IMR-90 (cell line): ENCODE measurements at regions not wholly inside any gene's neighbourhood (a gene's known extent, or its start where the extent isn't known, plus 50 kb on each side); places are given as distances from the start of the nearest gene placed in this dataset.

Experiments
- ATAC-seq: fragments of 200-7000 bp; cut with Tn5 transposase; 2 replicates; pipeline ENCODE4 v1.9.1; 2020; ENCODE audit warnings: low read depth, mild to moderate bottlenecking, moderate library complexity
- BruUV-seq: library from RNA; stranded (reverse); fragments of 400-500 nt; replicated peaks from 2 replicates; lab custom pipeline; 2021; lab: Mats Ljungman, UMichigan
- CTCF ChIA-PET: fragments of 300-600 bp; formaldehyde crosslinking; extraction: SDS; loops from one replicate; lab custom pipeline; 2021; ENCODE audit warnings: antibody characterized with exemption; lab: Yijun Ruan, JAX
- POLR2A ChIA-PET: fragments of 300-600 bp; sonication (Branson Sonifier 250); formaldehyde crosslinking; loops from one replicate; lab custom pipeline; 2022; ENCODE audit warnings: antibody characterized with exemption; ENCODE audit not compliant: unreplicated experiment; lab: Charles Lee
- DNase-seq: peaks from one replicate; pipeline ENCODE4 v3.0.0; 2013
- H2AFZ ChIP-seq: replicated peaks from 2 replicates; pipeline ENCODE3; 2013; ENCODE audit warnings: low read length, mild to moderate bottlenecking; ENCODE audit not compliant: poor library complexity
- H2AK5ac ChIP-seq: 2 replicates; pipeline ENCODE4 v1.6.1; 2013; ENCODE audit warnings: low read depth, low read length, inconsistent platforms
- H2AK9ac ChIP-seq: replicated peaks from 2 replicates; pipeline ENCODE3; 2013; ENCODE audit warnings: mild to moderate bottlenecking, low read depth, low read length, moderate library complexity; ENCODE audit not compliant: poor library complexity
- H2BK120ac ChIP-seq: 2 replicates; pipeline ENCODE4 v1.6.1; 2013; ENCODE audit warnings: low read depth, low read length, inconsistent platforms
- H2BK15ac ChIP-seq: 3 replicates; pipeline ENCODE4 v1.6.1; 2013; ENCODE audit warnings: low read depth, low read length, inconsistent platforms
- H2BK20ac ChIP-seq: 2 replicates; pipeline ENCODE4 v1.6.1; 2013; ENCODE audit warnings: low read depth, mild to moderate bottlenecking, inconsistent platforms, low read length, moderate library complexity
- H2BK5ac ChIP-seq: 2 replicates; pipeline ENCODE4 v1.6.1; 2013; ENCODE audit warnings: mild to moderate bottlenecking, low read depth, low read length, inconsistent platforms; ENCODE audit not compliant: poor library complexity, severe bottlenecking
- H3K14ac ChIP-seq: replicated peaks from 2 replicates; pipeline ENCODE4 v1.6.1; 2013; ENCODE audit warnings: low read depth, low read length, inconsistent platforms
- H3K18ac ChIP-seq: 2 replicates; pipeline ENCODE4 v1.6.1; 2013; ENCODE audit warnings: low read depth, low read length, control low read depth
- H3K23ac ChIP-seq: 2 replicates; pipeline ENCODE4 v1.6.1; 2013; ENCODE audit warnings: low read depth, low read length, inconsistent platforms
- H3K27ac ChIP-seq: 2 replicates; pipeline ENCODE4 v1.5.1; 2013; ENCODE audit warnings: mild to moderate bottlenecking, control low read depth, low read length; ENCODE audit not compliant: insufficient read depth
- H3K27me3 ChIP-seq: 2 replicates; pipeline ENCODE4 v1.6.1; 2013; ENCODE audit warnings: low read length; ENCODE audit not compliant: control insufficient read depth, insufficient read depth
- H3K36me3 ChIP-seq: 2 replicates; pipeline ENCODE4 v1.6.1; 2013; ENCODE audit warnings: low read length, mixed read lengths; ENCODE audit not compliant: control insufficient read depth, insufficient read depth
- H3K4ac ChIP-seq: 2 replicates; pipeline ENCODE4 v1.6.1; 2013; ENCODE audit warnings: low read depth, low read length, inconsistent platforms
- H3K4me1 ChIP-seq: 2 replicates; pipeline ENCODE4 v1.6.1; 2013; ENCODE audit warnings: low read length, mixed read lengths; ENCODE audit not compliant: control insufficient read depth, insufficient read depth
- H3K4me2 ChIP-seq: 2 replicates; pipeline ENCODE4 v1.6.1; 2013; ENCODE audit warnings: low read depth, mild to moderate bottlenecking, control low read depth, low read length, moderate library complexity
- H3K4me3 ChIP-seq: 2 replicates; pipeline ENCODE4 v1.5.1; 2013; ENCODE audit warnings: low read depth, mild to moderate bottlenecking, control low read depth, low read length, moderate library complexity; ENCODE audit not compliant: insufficient read depth
- H3K56ac ChIP-seq: 2 replicates; pipeline ENCODE4 v1.6.1; 2013; ENCODE audit warnings: low read length, inconsistent platforms; ENCODE audit not compliant: insufficient read depth; ENCODE audit errors: extremely low read depth
- H3K79me1 ChIP-seq, 2 experiments: 2 replicates each; pipeline ENCODE4 v1.6.1; 2013; ENCODE audit warnings: low read length in 2 of 2, inconsistent platforms in 1 of 2, low read depth in 1 of 2
- H3K9ac ChIP-seq: 2 replicates; pipeline ENCODE4 v1.6.1; 2013; ENCODE audit warnings: low read depth, low read length, control low read depth
- H3K9me1 ChIP-seq: 2 replicates; pipeline ENCODE4 v1.6.1; 2013; ENCODE audit warnings: low read length, inconsistent platforms; ENCODE audit not compliant: insufficient read depth
- H3K9me3 ChIP-seq: 2 replicates; pipeline ENCODE4 v1.6.1; 2013; ENCODE audit warnings: low read length; ENCODE audit not compliant: control insufficient read depth, insufficient read depth
- H4K20me1 ChIP-seq: 2 replicates; pipeline ENCODE4 v1.6.1; 2013; ENCODE audit warnings: low read length, inconsistent platforms; ENCODE audit not compliant: insufficient read depth
- H4K5ac ChIP-seq: 2 replicates; pipeline ENCODE4 v1.6.1; 2013; ENCODE audit warnings: mild to moderate bottlenecking, low read depth, low read length, control low read depth
- H4K8ac ChIP-seq, 2 experiments: 2 replicates each; pipeline ENCODE4 v1.6.1; 2013; ENCODE audit warnings: low read depth in 2 of 2, low read length in 2 of 2, control low read depth in 1 of 2, inconsistent platforms in 1 of 2
- H4K91ac ChIP-seq: 2 replicates; pipeline ENCODE4 v1.6.1; 2013; ENCODE audit warnings: low read depth, low read length, inconsistent platforms; ENCODE audit not compliant: insufficient read depth
- BHLHE40 ChIP-seq: fragments of 150-350 bp; IDR thresholded peaks from 2 replicates; pipeline ENCODE4 v1.6.1; 2016; ENCODE audit warnings: mild to moderate bottlenecking, low read depth, low read length
- CEBPB ChIP-seq: IDR thresholded peaks from 2 replicates; pipeline ENCODE4 v1.6.1; 2012; ENCODE audit warnings: low read depth, low read length, improper control_type of control experiment
- CHD1 ChIP-seq: IDR thresholded peaks from 2 replicates; pipeline ENCODE4 v1.6.1; 2012; ENCODE audit warnings: low read depth, low read length, improper control_type of control experiment
- CTCF ChIP-seq: conservative IDR thresholded peaks from 2 replicates; pipeline ENCODE4 v1.5.1; 2012; ENCODE audit warnings: mild to moderate bottlenecking, low read depth, low read length, improper control_type of control experiment
- ELK1 ChIP-seq: fragments of 150-350 bp; IDR thresholded peaks from 2 replicates; pipeline ENCODE4 v1.6.1; 2016; ENCODE audit warnings: low read depth, mild to moderate bottlenecking, low read length, moderate library complexity, borderline replicate concordance
- FOS ChIP-seq: fragments of 150-350 bp; IDR thresholded peaks from 2 replicates; pipeline ENCODE4 v1.6.1; 2016; ENCODE audit warnings: low read depth, low read length
- MAFK ChIP-seq: IDR thresholded peaks from 2 replicates; pipeline ENCODE4 v1.6.1; 2012; ENCODE audit warnings: low read depth, low read length, improper control_type of control experiment
- MAZ ChIP-seq: IDR thresholded peaks from 2 replicates; pipeline ENCODE4 v1.6.1; 2012; ENCODE audit warnings: low read depth, mild to moderate bottlenecking, low read length, improper control_type of control experiment, moderate library complexity, borderline replicate concordance
- MXI1 ChIP-seq: IDR thresholded peaks from 2 replicates; pipeline ENCODE4 v1.6.1; 2012; ENCODE audit warnings: low read depth, mild to moderate bottlenecking, low read length, moderate library complexity, borderline replicate concordance
- NFE2L2 ChIP-seq: fragments of 150-350 bp; IDR thresholded peaks from 2 replicates; pipeline ENCODE4 v1.6.1; 2016; ENCODE audit warnings: low read depth, mild to moderate bottlenecking, low read length
- POLR2A ChIP-seq: IDR thresholded peaks from 2 replicates; pipeline ENCODE4 v1.6.1; 2012; ENCODE audit warnings: mild to moderate bottlenecking, low read depth, low read length
- RAD21 ChIP-seq: IDR thresholded peaks from 2 replicates; pipeline ENCODE4 v1.6.1; 2012; ENCODE audit warnings: low read length, improper control_type of control experiment
- RCOR1 ChIP-seq: IDR thresholded peaks from 2 replicates; pipeline ENCODE4 v1.6.1; 2012; ENCODE audit warnings: mild to moderate bottlenecking, low read length, improper control_type of control experiment; ENCODE audit not compliant: insufficient replicate concordance
- RFX5 ChIP-seq: IDR thresholded peaks from 2 replicates; pipeline ENCODE4 v1.8.0; 2012; ENCODE audit warnings: low read depth, mild to moderate bottlenecking, low read length, moderate library complexity
- SMC3 ChIP-seq: fragments of 150-350 bp; IDR thresholded peaks from 2 replicates; pipeline ENCODE4 v1.6.1; 2016; ENCODE audit warnings: low read depth, mild to moderate bottlenecking, antibody characterized with exemption, low read length, moderate library complexity
- USF2 ChIP-seq: fragments of 150-350 bp; IDR thresholded peaks from 2 replicates; pipeline ENCODE4 v1.6.1; 2017; ENCODE audit warnings: mild to moderate bottlenecking, antibody characterized with exemption, low read length, low read depth
- WGBS, 2 experiments: methylation state at CpG; one replicate each; pipeline versions ENCODE4 v1.1.5 to v1.1.7; 2013; ENCODE audit warnings: missing lambda C conversion rate in 2 of 2; ENCODE audit not compliant: insufficient read length in 1 of 2; ENCODE audit errors: extremely low coverage in 2 of 2; 5-methylcytosine and 5-hydroxymethylcytosine counted together
- dilution Hi-C: fragments of 300-500 bp; cut with HindIII; formaldehyde crosslinking; loops from one replicate; pipeline ENCODE4 v1.14.3; 2018; ENCODE audit warnings: low sequenced_read_pairs; ENCODE audit not compliant: unreplicated experiment
- in situ Hi-C: fragments of 300-500 bp; cut with MboI; formaldehyde crosslinking; loops from 3 replicates; pipeline ENCODE4 v1.14.3; 2019; ENCODE audit warnings: low sequenced_read_pairs, inconsistent platforms, mixed read lengths
- intact Hi-C: fragments of 100-400 bp; cut with micrococcal nuclease; formaldehyde crosslinking; loops from 2 replicates; pipeline ENCODE4 v1.10.0; 2022

GRCh38 chr11:70674605-70675004 lies 276.3 kb downstream of the CTTN start:
- 40% methylated on average over 1 of the region's 3 CpGs; no CpG with 5 or more reads in 1 of the 2 experiments for WGBS, 2 experiments
- no peak overlapping the region for H3K56ac ChIP-seq
- no peak overlapping the region for H2AK9ac ChIP-seq
- H2AK5ac ChIP-seq, result no peak overlapping the region
- CTCF ChIA-PET, result no interaction called here
- H3K27ac ChIP-seq, result no peak overlapping the region
- no peak overlapping the region for H2BK20ac ChIP-seq
- H2BK15ac ChIP-seq, result no peak overlapping the region
- intact Hi-C loops (no loop called here), in situ Hi-C loops (no loop called here), dilution Hi-C loops (no loop called here)
- H3K14ac ChIP-seq, result no peak overlapping the region
- no peak overlapping the region for H3K4me2 ChIP-seq
- no TSS peak for BruUV-seq
- POLR2A ChIA-PET, result no interaction called here
- no peak overlapping the region for H3K4me3 ChIP-seq
- H3K9ac ChIP-seq, result no peak overlapping the region
- H3K9me1 ChIP-seq, result no peaks in the 10 kb centered on the region
- TF ChIP-seq MAFK (no peak), CEBPB (no peak), POLR2A (no peak), FOS (no peak), MXI1 (no peak), MAZ (no peak), BHLHE40 (no peak), SMC3 (no peak), RAD21 (no peak), CHD1 (no peak), RCOR1 (no peak), CTCF (no peak), USF2 (no peak), NFE2L2 (no peak), RFX5 (no peak), ELK1 (no peak)
- no peaks in the 10 kb centered on the region for H3K79me1 ChIP-seq
- H4K20me1 ChIP-seq, result peaks cover 4% of the 10 kb centered on the region; the same call in 1 of the 2 replicates
- H3K23ac ChIP-seq, result no peak overlapping the region
- H2AFZ ChIP-seq, result no peak overlapping the region
- H2BK5ac ChIP-seq, result no peak overlapping the region
- DNase-seq, result no peak
- H3K4me1 ChIP-seq, result no peaks in the 10 kb centered on the region
- H3K4ac ChIP-seq, result no peak overlapping the region
- H3K18ac ChIP-seq, result no peak overlapping the region
- H4K8ac ChIP-seq, result no peak overlapping the region
- no peak overlapping the region for H4K5ac ChIP-seq
- H3K9me3 ChIP-seq, result no peaks in the 10 kb centered on the region
- ATAC-seq, result no peak
- no peaks in the 10 kb centered on the region for H3K36me3 ChIP-seq
- no peaks in the 10 kb centered on the region; the same call in 1 of the 2 replicates for H3K27me3 ChIP-seq
- no peak overlapping the region for H2BK120ac ChIP-seq
- H4K91ac ChIP-seq, result no peak overlapping the region
